ENCODE measurements at regions not wholly inside any gene's neighbourhood (a gene's known extent, or its start where the extent isn't known, plus 50 kb on each side); places are given as distances from the start of the nearest gene placed in this dataset.

- CTCF ChIA-PET = no interaction called here
- POLR2A ChIA-PET = no interaction called here
- DNase-seq (ENCODE audit: extremely low spot score) = no peak
- TF ChIP-seq CTCF (IDR thresholded peaks at IDR 0.05; ENCODE audit: control extremely low read depth, extremely low read depth, low read depth, missing control alignments) = no peak
Observed at GRCh38 chr3:94611596-94611995, 548.7 kb downstream of the NSUN3 start.

GRCh38 chr3:94612631-94613030, 549.8 kb downstream of the NSUN3 start:
- TF ChIP-seq CTCF (IDR thresholded peaks at IDR 0.05; ENCODE audit: control extremely low read depth, extremely low read depth, low read depth, missing control alignments) = no peak
- CTCF ChIA-PET = no interaction called here
- no peak for DNase-seq (ENCODE audit: extremely low spot score)
- POLR2A ChIA-PET = no interaction called here

GRCh38 chr3:94614192-94614591, 551.3 kb downstream of the NSUN3 start:
- ChIA-PET CTCF (no interaction called here), POLR2A (no interaction called here)
- no peak for TF ChIP-seq CTCF (IDR thresholded peaks at IDR 0.05; ENCODE audit: control extremely low read depth, extremely low read depth, low read depth, missing control alignments)

GRCh38 chr3:94615275-94616065, 552.6 kb downstream of the NSUN3 start:
- POLR2A ChIA-PET = no interaction called here
- no peak for TF ChIP-seq CTCF (IDR thresholded peaks at IDR 0.05; ENCODE audit: control extremely low read depth, extremely low read depth, low read depth, missing control alignments)
- DNase-seq (ENCODE audit: extremely low spot score) = no peak
- CTCF ChIA-PET = no interaction called here

More at GRCh38 chr3:94614192-94614591, 551.3 kb downstream of the NSUN3 start:
- no peak for DNase-seq (ENCODE audit: extremely low spot score)

- no peak for TF ChIP-seq CTCF (IDR thresholded peaks at IDR 0.05; ENCODE audit: control extremely low read depth, extremely low read depth, low read depth, missing control alignments)
- POLR2A ChIA-PET = no interaction called here
- CTCF ChIA-PET = interaction anchor here (0.7 to 1.4 kb wide), 2 partner anchors 9 to 10 kb away, joined by 3 to 4 read pairs; no protein-coding TSS in a partner anchor
- no peak for DNase-seq (ENCODE audit: extremely low spot score)
Observed at GRCh38 chr3:94616833-94617232, 554.0 kb downstream of the NSUN3 start.

GRCh38 chr3:94617312-94617711, 554.5 kb downstream of the NSUN3 start:
- CTCF ChIA-PET = interaction anchor here (1.4 kb wide), 1 partner anchor 9 kb away, joined by 4 read pairs; no protein-coding TSS in a partner anchor
- POLR2A ChIA-PET = no interaction called here
- DNase-seq (ENCODE audit: extremely low spot score) = no peak

More at GRCh38 chr3:94617312-94617711, 554.5 kb downstream of the NSUN3 start:
- no peak for TF ChIP-seq CTCF (IDR thresholded peaks at IDR 0.05; ENCODE audit: control extremely low read depth, extremely low read depth, low read depth, missing control alignments)

Data from GM10248 (cell line).